ENCODE measurements at regions not wholly inside any gene's neighbourhood (a gene's known extent, or its start where the extent isn't known, plus 50 kb on each side); places are given as distances from the start of the nearest gene placed in this dataset.

DNA sequence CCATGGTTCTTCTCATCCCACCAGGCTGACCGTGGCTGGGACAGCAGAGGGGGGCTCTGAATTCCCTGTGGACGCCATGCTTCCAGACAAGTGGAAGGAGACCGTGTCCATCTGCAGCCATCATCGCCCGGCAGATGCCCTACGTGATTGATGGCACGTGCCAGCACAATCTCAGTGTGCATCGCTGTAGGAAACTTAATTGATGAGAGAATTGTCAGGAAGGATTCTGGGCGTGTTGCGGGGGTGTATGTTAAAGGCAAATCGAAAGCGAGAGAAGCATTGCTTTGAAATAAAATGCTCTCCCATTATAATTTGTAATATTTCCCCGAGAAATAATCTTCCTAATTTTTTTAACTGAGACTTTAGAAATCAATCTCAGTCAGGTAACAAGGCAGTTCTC, 185.5 kb upstream of the CDH4 start:
- DNase-seq (no peak), ATAC-seq (no peak)
- ChIA-PET POLR2A (no interaction called here), CTCF (no interaction called here)
- H3K27me3 Mint-ChIP-seq = no peaks in the 10 kb centered on the region
- no peaks in the 10 kb centered on the region for H3K4me1 Mint-ChIP-seq (ENCODE audit: low read depth)
- H3K27ac Mint-ChIP-seq = no peak overlapping the region
- H3K9me3 Mint-ChIP-seq = no peaks in the 10 kb centered on the region
- no peak for TF ChIP-seq CTCF (IDR thresholded peaks at IDR 0.05)
- no peaks in the 10 kb centered on the region for H3K36me3 Mint-ChIP-seq (ENCODE audit: low read depth)
- intact Hi-C loops (cut with micrococcal nuclease) = no loop called here
- H3K4me3 Mint-ChIP-seq = no peak overlapping the region

- CTCF ChIA-PET = no interaction called here
- Mint-ChIP-seq H3K4me1 (ENCODE audit: low read depth) (no peaks in the 10 kb centered on the region), H3K4me3 (no peak overlapping the region), H3K36me3 (ENCODE audit: low read depth) (no peaks in the 10 kb centered on the region), H3K9me3 (no peaks in the 10 kb centered on the region), H3K27ac (no peak overlapping the region), H3K27me3 (no peaks in the 10 kb centered on the region)
- no peak for DNase-seq
- no peak for ATAC-seq
- no peak for TF ChIP-seq CTCF (IDR thresholded peaks at IDR 0.05)
- POLR2A ChIA-PET = no interaction called here
- intact Hi-C loops (cut with micrococcal nuclease) = no loop called here
Measured at GRCh38 chr20:61067221-61067620, 184.8 kb upstream of the CDH4 start.

DNA sequence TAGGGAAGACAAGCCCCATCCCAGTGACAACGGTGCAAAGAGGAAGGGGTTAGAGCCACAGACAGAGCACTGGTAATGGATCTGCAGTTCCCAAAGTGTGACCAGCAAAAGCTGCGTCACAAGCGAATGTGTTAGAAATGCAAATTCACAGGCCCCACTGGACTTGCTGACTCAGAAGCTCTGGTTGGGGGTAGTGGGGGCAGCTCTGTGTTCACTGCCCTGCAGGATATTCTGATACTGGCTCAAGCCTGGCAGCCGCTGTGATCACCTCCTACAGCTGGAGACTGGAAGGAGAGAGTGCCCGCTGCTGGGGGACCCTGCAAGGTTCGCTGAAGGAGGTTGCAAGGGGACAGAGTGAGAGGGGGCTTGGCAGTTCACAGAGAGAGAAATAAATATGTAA, 179.7 kb upstream of the CDH4 start:
- DNase-seq (no peak), ATAC-seq (no peak)
- TF ChIP-seq CTCF (IDR thresholded peaks at IDR 0.05) = no peak
- no peaks in the 10 kb centered on the region for H3K9me3 Mint-ChIP-seq
- H3K4me1 Mint-ChIP-seq (ENCODE audit: low read depth) = no peaks in the 10 kb centered on the region
- H3K4me3 Mint-ChIP-seq = no peak overlapping the region
- H3K36me3 Mint-ChIP-seq (ENCODE audit: low read depth) = no peaks in the 10 kb centered on the region
- CTCF ChIA-PET = no interaction called here
- no peak overlapping the region for H3K27ac Mint-ChIP-seq
- POLR2A ChIA-PET = no interaction called here
- intact Hi-C loops (cut with micrococcal nuclease) = no loop called here
- peaks cover 1% of the 10 kb centered on the region for H3K27me3 Mint-ChIP-seq

- DNase-seq = no peak
- ChIA-PET CTCF (no interaction called here), POLR2A (no interaction called here)
- Mint-ChIP-seq H3K27me3 (peaks cover 1% of the 10 kb centered on the region), H3K36me3 (ENCODE audit: low read depth) (no peaks in the 10 kb centered on the region), H3K4me3 (no peak overlapping the region), H3K4me1 (ENCODE audit: low read depth) (no peaks in the 10 kb centered on the region), H3K9me3 (no peaks in the 10 kb centered on the region), H3K27ac (no peak overlapping the region)
- ATAC-seq = no peak
- intact Hi-C loops (cut with micrococcal nuclease) = no loop called here
- no peak for TF ChIP-seq CTCF (IDR thresholded peaks at IDR 0.05)
Measured at GRCh38 chr20:61073376-61073775, 178.7 kb upstream of the CDH4 start.

GRCh38 chr20:61082720-61083119, 169.3 kb upstream of the CDH4 start:
- Mint-ChIP-seq H3K27ac (no peak overlapping the region), H3K36me3 (ENCODE audit: low read depth) (no peaks in the 10 kb centered on the region), H3K27me3 (no peaks in the 10 kb centered on the region), H3K9me3 (no peaks in the 10 kb centered on the region), H3K4me1 (ENCODE audit: low read depth) (no peaks in the 10 kb centered on the region), H3K4me3 (no peak overlapping the region)
- ChIA-PET CTCF (no interaction called here), POLR2A (no interaction called here)
- no peak for TF ChIP-seq CTCF (IDR thresholded peaks at IDR 0.05)
- DNase-seq (no peak), ATAC-seq (no peak)
- intact Hi-C loops (cut with micrococcal nuclease) = no loop called here

Measured in activated CD8-positive, alpha-beta T cell treated with anti-CD3 and anti-CD28 coated beads for 36 hours (primary cell).